Ascending aorta (tissue), 2 donors: ENCODE measurements at regions not wholly inside any gene's neighbourhood (a gene's known extent, or its start where the extent isn't known, plus 50 kb on each side); places are given as distances from the start of the nearest gene placed in this dataset.

ENCODE experiments used
- DNase-seq, 2 donors: peaks; one replicate each; pipeline ENCODE4 v3.0.0-alpha.2; 2019; ENCODE audit warnings: low spot score in 2 of 2
- H3K27ac ChIP-seq, 2 donors: fragments of 200-600 bp; sonication (generic); one replicate each; pipeline ENCODE4 v1.5.1; 2016 to 2017; ENCODE audit warnings: mild to moderate bottlenecking in 1 of 2
- H3K27me3 ChIP-seq: fragments of 200-600 bp; sonication (generic); one replicate; pipeline ENCODE4 v1.5.1; 2017
- H3K36me3 ChIP-seq, 2 donors: fragments of 200-600 bp; sonication (generic); one replicate each; pipeline ENCODE4 v1.5.1; 2016
- H3K4me1 ChIP-seq, 2 donors: fragments of 200-600 bp; sonication (generic); one replicate each; pipeline ENCODE4 v1.5.1; 2016 to 2017; ENCODE audit warnings: mild to moderate bottlenecking in 1 of 2
- H3K4me3 ChIP-seq, 2 donors: fragments of 200-600 bp; sonication (generic); one replicate each; pipeline ENCODE4 v1.5.1; 2016 to 2017; ENCODE audit warnings: mild to moderate bottlenecking in 1 of 2
- H3K9me3 ChIP-seq, 2 donors: fragments of 200-600 bp; sonication (generic); one replicate each; pipeline ENCODE4 v1.5.1; 2016
- intact Hi-C: fragments of 100-400 bp; cut with DNase I; formaldehyde crosslinking; loops from one replicate; pipeline ENCODE4 v1.15.1; 2023
- TF ChIP-seq, protein P1 (sequence below), 3 experiments: fragments of 200-600 bp in 2 of 3; fragments of 450-650 bp in 1 of 3; sonication (generic) in 2 of 3; IDR thresholded peaks; one replicate each; pipeline ENCODE4 v1.5.1; 2016 to 2019; ENCODE audit warnings: antibody characterized with exemption in 3 of 3, mild to moderate bottlenecking in 1 of 3, moderate library complexity in 1 of 3

DNA sequence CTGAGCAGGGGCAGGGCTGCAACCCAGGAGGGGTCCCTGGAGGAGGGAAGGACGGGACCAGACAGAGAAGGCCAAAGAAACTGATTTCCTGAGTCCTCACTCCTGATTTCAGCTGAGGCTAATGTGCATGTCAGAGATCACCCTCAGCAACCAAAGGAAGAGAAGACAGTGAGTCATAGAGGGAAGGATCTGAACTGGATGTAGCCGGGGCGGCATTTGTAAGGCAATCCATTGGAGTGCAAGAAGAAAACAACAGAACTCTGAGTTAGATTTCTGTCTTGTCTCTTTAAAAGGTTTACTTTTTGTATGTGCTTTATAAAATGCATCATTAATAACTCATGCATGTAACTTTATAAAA, 105.3 kb upstream of the AGBL1 start:
- H3K27me3 ChIP-seq = no peaks in the 10 kb centered on the region
- no peak overlapping the region for H3K27ac ChIP-seq
- TF ChIP-seq, protein P1, sequence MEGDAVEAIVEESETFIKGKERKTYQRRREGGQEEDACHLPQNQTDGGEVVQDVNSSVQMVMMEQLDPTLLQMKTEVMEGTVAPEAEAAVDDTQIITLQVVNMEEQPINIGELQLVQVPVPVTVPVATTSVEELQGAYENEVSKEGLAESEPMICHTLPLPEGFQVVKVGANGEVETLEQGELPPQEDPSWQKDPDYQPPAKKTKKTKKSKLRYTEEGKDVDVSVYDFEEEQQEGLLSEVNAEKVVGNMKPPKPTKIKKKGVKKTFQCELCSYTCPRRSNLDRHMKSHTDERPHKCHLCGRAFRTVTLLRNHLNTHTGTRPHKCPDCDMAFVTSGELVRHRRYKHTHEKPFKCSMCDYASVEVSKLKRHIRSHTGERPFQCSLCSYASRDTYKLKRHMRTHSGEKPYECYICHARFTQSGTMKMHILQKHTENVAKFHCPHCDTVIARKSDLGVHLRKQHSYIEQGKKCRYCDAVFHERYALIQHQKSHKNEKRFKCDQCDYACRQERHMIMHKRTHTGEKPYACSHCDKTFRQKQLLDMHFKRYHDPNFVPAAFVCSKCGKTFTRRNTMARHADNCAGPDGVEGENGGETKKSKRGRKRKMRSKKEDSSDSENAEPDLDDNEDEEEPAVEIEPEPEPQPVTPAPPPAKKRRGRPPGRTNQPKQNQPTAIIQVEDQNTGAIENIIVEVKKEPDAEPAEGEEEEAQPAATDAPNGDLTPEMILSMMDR (IDR thresholded peaks at IDR 0.05) = no peak
- no peaks in the 10 kb centered on the region for H3K9me3 ChIP-seq
- no peak for DNase-seq
- intact Hi-C loops = no loop called here
- no peaks in the 10 kb centered on the region for H3K36me3 ChIP-seq
- no peaks in the 10 kb centered on the region for H3K4me1 ChIP-seq
- H3K4me3 ChIP-seq = no peak overlapping the region

DNA sequence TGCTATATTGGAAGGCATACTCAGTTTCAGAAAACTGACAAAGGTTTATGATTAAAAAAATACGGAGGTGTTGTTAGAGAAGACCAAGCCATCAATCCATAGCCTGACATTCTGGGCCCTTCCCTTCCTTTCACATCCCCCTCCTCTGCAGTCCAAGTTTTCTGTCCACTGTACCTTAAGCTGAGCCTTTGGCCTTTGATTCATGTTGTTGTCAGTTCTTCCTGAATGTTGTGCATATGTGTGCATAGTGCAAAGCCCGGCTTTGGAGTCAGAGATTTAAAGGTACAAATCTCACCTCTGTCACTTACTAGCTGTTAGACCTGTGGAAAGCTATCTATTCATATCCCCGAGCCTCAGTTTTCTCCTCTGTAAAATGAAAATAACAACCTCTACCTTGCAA, 104.9 kb upstream of the AGBL1 start:
- intact Hi-C loops = no loop called here

GRCh38 chr15:85976102-85976501, 103.6 kb upstream of the AGBL1 start:
- intact Hi-C loops = no loop called here
- Histone ChIP-seq H3K36me3 (no peaks in the 10 kb centered on the region), H3K4me1 (no peaks in the 10 kb centered on the region), H3K4me3 (no peak overlapping the region), H3K9me3 (no peaks in the 10 kb centered on the region), H3K27me3 (no peaks in the 10 kb centered on the region), H3K27ac (no peak overlapping the region)
- DNase-seq = no peak
- TF ChIP-seq, protein P1 (IDR thresholded peaks at IDR 0.05) = no peak

More for the DNA sequence above, 104.9 kb upstream of the AGBL1 start:
- Histone ChIP-seq H3K27ac (no peak overlapping the region), H3K4me1 (no peaks in the 10 kb centered on the region), H3K9me3 (no peaks in the 10 kb centered on the region), H3K4me3 (no peak overlapping the region), H3K36me3 (no peaks in the 10 kb centered on the region), H3K27me3 (no peaks in the 10 kb centered on the region)
- no peak for DNase-seq
- TF ChIP-seq, protein P1 (IDR thresholded peaks at IDR 0.05) = no peak

- H3K9me3 ChIP-seq = no peaks in the 10 kb centered on the region
- H3K27ac ChIP-seq = no peak overlapping the region
- no peaks in the 10 kb centered on the region for H3K36me3 ChIP-seq
- no peak overlapping the region for H3K4me3 ChIP-seq
- H3K4me1 ChIP-seq = no peaks in the 10 kb centered on the region
- TF ChIP-seq, protein P1 (IDR thresholded peaks at IDR 0.05) = no peak
- H3K27me3 ChIP-seq = no peaks in the 10 kb centered on the region
- intact Hi-C loops = no loop called here
- no peak for DNase-seq
These were observed 102.7 kb upstream of the AGBL1 start for GRCh38 chr15:85976986-85977385.

- Histone ChIP-seq H3K4me3 (no peak overlapping the region), H3K27ac (no peak overlapping the region), H3K27me3 (no peaks in the 10 kb centered on the region), H3K9me3 (no peaks in the 10 kb centered on the region), H3K36me3 (no peaks in the 10 kb centered on the region), H3K4me1 (no peaks in the 10 kb centered on the region)
- TF ChIP-seq, protein P1 (IDR thresholded peaks at IDR 0.05) = no peak
- intact Hi-C loops = no loop called here
- no peak for DNase-seq
These were observed 102.1 kb upstream of the AGBL1 start for GRCh38 chr15:85977586-85977985.

DNA sequence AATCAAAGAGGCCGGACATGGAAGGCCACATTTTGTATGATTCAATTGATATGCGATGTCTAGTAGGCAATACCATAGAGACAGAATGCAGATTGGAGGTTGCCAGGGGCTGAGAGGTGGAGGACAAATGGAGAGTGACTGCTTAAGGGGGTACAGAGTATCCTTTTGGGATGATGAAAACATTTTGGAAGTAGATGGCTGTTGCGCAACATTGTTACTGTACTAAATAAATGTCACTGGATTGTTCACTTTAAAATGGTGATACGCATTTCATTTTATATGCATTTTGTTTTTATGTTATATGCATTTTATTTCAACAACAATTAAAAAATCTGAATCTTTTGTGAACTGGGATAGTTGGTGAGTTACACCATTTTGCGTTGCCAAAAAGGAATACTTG, 99.7 kb upstream of the AGBL1 start:
- Histone ChIP-seq H3K27ac (no peak overlapping the region), H3K36me3 (no peaks in the 10 kb centered on the region), H3K9me3 (no peaks in the 10 kb centered on the region), H3K4me1 (no peaks in the 10 kb centered on the region), H3K4me3 (no peak overlapping the region), H3K27me3 (no peaks in the 10 kb centered on the region)
- intact Hi-C loops = no loop called here
- TF ChIP-seq, protein P1 (IDR thresholded peaks at IDR 0.05) = no peak
- no peak for DNase-seq
